NT2/D1 (cell line): ENCODE measurements at regions not wholly inside any gene's neighbourhood (a gene's known extent, or its start where the extent isn't known, plus 50 kb on each side); places are given as distances from the start of the nearest gene placed in this dataset.

Experiments
- SUZ12 ChIP-seq: IDR thresholded peaks from 2 replicates; pipeline ENCODE4 v1.6.1; 2011; ENCODE audit not compliant: insufficient read length, insufficient read depth; ENCODE audit errors: extremely low read depth
- ZNF274 ChIP-seq: IDR thresholded peaks from 2 replicates; pipeline ENCODE4 v1.6.1; 2011; ENCODE audit warnings: mild to moderate bottlenecking, low read depth, low read length

GRCh38 chrY:8655017-8655416, 682.2 kb upstream of the TSPY4 start:
- TF ChIP-seq SUZ12 = no peak
- TF ChIP-seq ZNF274 = no peak
